ENCODE measurements at regions not wholly inside any gene's neighbourhood (a gene's known extent, or its start where the extent isn't known, plus 50 kb on each side); places are given as distances from the start of the nearest gene placed in this dataset.

DNA sequence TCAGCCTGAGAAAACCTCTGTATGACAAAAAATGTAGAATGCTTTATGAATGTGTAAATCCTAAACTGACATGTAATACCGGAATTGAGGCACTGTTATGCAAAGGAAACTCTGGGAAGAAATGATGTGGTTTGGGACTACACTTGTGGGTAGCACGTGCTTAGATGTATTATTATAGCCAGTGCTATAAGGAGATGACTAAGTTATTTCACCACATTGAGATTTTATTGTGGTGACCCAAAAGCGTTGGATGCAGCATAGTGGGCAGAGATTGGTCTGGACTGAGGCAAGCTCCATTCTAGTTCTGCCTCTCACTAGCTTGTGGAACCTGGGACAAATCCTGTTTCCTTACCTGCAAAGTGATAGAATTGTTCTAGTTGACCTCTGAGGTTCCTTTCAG, 172.2 kb downstream of the SNAPC1 start:
- intact Hi-C loops (cut with micrococcal nuclease): no loop called here
- ATAC-seq (no peak), DNase-seq (no peak)

DNA sequence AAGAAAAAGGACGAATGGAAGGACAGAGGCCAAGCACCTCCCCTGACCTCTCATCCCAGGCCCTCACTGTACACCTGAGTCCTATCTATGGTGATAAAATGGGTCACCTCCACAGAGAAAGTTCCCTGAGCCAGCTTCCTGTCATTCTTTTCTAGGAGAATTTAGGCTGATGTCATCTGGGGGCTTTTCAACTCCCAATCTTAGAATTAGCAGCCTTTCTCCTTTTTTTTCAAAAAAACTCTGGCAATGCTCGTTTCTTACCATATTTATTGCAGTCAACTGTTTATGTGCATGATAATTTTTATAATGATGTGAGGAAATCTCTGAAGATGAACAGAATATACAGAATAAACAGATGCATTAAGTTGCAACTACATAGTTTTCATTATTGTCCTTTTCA, 177.6 kb downstream of the SNAPC1 start:
- ATAC-seq (no peak), DNase-seq (no peak)
- intact Hi-C loops (cut with micrococcal nuclease): no loop called here

DNA sequence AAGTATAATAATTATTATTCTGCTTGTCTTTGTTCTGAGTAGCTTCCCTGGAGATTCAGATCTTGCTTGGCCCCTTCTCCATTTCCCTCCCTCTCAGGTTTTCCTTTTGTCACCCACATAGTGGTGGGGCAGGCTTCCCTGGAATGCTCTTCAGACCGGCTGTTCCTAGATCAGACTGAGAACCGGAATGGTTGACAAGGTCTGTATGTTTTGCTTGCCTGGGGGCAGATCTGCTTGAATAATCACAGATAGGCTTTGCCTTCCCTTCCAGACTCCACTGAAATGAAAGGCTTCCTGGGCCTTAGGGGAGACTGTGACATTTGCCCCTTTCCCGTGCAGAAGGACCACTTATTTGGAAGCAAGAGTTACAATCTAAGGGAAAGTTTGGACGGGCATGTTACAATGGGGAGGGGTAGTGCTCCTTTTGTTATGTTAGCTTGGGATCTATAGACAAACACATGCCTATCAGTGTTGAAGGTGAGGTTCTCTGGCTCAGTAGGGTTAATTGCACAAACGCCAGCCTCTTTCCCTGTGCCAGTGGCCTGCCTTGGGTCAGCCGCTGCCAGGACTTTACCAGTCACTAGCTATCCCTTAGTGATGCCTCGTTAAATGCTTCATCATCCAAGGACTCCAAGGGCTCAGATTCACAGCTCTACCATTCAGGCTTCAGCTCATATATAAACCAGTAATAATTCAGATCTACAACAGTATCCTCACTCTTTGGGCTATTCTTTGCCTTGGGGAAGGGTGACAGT, 178.6 kb downstream of the SNAPC1 start:
- ATAC-seq: no peak
- intact Hi-C loops (cut with micrococcal nuclease): no loop called here
- no peak for DNase-seq

DNA sequence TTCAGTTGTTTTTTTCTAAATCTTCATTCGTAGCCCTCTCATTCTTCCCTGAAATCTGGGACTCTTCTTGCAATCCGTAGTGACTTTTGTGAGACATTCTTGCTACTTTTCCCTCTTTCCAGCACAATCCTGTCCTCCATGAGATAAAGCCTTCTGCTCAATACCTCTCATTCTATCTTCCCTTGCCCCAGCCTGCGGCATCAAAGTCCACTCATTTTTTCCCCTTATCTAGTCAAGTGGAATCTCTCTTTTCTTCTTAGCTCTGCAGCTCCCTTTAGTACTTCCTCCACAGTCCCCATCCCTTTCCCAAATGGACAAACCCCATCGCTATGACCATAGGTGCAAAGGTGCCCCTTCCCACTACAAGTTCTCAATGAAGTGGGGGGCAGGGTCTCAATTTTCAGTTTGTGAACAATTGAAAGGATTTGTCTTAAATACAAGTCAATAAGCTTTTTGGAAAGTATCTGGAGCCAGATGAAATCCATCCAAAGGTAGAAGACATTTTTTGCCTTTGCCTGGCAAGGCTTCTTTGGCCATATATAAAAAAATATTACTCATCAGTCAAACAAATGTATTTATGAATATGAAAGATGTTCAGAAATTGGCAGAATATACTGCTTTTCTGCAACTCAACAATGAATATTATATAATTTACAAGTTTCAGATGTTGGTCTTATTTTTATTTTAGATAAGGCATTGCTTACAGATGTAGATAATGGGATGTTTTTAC, 179.4 kb downstream of the SNAPC1 start:
- ATAC-seq: no peak
- intact Hi-C loops (cut with micrococcal nuclease): no loop called here
- DNase-seq: no peak

DNA sequence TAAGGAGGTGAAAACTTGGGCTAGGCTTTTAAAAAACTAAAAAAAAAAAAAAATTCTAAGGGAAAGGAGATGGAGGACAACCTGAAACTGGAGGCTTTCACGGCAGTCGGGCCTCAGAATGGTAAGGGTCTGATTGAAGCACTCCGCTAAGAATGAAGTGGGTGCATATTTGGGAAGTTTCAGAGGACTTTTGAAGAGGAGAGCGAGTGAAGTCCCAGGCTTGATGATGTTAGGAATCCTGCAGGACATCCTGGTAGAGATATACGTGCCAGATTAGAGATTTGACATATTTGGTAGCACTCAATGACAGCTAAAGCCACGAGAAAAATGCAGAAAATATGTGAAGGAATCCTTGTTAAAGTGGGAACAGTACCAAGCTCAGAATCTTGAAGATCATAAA, 186.2 kb downstream of the SNAPC1 start:
- ATAC-seq: no peak
- DNase-seq: no peak
- intact Hi-C loops (cut with micrococcal nuclease): no loop called here

DNA sequence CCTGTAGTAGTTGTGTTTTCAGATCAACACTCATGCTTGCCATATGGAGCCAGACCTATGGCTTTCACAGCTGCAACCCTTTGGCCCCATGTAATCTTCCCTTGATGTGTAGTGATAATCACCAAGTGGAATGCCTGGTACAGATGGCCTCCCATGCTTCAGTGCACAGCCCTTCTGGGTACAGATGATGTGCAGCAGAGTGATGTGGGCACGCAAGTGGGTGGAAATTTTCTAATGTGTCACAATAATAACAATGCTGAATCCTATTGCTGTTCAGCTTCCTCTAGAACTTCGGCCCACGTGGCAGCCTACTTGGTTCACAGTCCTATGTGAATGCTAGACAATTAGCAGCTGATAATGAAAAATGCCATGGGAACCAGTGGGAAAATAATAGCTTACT, 188.1 kb downstream of the SNAPC1 start:
- DNase-seq (no peak), ATAC-seq (no peak)
- intact Hi-C loops (cut with micrococcal nuclease): no loop called here

DNA sequence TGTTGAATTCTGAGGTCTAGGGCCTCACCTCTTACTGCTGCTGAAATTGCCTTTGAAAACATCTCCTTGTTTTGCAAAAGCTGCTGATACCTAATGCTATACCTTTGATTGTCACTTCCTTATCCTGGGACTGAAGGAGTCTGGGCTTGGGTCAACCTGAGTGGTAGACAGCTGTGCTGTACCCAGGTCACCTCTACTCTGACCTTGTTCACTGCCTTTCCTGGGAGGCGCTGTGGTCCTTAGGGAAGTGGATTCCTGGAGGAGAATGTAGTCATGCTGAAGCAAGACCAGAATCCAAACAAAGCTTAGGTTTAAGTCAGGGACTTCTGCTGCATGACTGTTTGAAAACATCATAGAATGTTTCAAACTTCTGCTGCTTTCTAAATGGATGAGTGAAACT, 191.4 kb downstream of the SNAPC1 start:
- DNase-seq: no peak
- intact Hi-C loops (cut with micrococcal nuclease): no loop called here
- no peak for ATAC-seq

DNA sequence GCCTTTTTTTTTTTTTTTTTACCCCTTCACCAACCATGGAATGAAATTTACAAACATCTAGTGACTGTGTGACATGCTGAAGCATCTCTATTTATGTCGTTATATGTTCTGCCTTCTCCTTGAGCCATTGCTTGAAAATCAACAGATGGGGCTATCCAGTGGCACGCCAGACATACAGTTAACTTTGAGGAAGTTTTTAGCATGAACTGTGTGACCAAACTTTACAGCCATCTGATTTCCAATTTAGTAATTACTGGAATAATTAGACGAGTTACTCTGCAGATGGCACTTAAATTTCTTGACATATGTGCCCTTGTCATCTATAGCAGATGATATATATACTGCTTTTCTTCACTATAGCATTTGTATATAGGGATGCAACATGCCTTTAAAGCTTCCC, 192.1 kb downstream of the SNAPC1 start:
- ATAC-seq (no peak), DNase-seq (no peak)
- intact Hi-C loops (cut with micrococcal nuclease): no loop called here

DNA sequence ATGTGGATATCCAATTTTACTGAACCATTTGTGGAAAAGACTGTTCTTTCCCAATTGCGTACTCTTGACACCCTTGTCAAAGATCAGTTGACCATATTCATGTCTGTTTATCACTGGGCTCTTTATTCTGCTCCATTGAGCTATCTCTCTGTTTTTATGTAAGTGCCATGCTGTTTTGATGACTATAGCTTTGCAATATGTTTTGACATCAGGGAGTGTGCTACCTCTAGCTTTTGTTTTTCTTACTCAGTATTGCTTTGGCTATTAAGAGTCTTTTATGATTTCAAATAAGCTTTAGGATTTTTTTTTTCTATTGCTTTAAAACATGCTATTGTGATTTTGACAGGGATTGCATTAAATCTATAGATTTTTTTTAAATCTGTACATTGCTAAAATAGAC, 194.3 kb downstream of the SNAPC1 start:
- ATAC-seq (no peak), DNase-seq (no peak)
- intact Hi-C loops (cut with micrococcal nuclease): no loop called here

DNA sequence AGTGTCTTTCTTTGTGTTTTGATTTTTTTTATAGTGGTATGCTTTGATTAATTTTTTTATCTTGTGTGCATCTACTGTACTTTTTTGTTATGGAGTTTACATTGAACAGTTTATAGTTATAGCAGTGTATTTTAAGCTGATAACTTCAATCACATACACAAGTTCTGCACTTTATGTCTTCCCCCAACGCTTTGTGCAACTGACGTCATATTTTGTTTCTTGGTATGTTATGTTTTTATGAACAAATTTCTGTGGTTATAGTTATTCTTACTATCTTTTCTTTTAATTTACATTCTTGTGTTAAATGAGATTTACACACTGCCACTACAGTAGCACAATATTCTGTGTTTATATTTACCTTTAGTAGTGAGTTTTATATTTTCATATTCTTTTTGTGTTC, 197.1 kb downstream of the SNAPC1 start:
- DNase-seq (no peak), ATAC-seq (no peak)
- intact Hi-C loops (cut with micrococcal nuclease): no loop called here

DNA sequence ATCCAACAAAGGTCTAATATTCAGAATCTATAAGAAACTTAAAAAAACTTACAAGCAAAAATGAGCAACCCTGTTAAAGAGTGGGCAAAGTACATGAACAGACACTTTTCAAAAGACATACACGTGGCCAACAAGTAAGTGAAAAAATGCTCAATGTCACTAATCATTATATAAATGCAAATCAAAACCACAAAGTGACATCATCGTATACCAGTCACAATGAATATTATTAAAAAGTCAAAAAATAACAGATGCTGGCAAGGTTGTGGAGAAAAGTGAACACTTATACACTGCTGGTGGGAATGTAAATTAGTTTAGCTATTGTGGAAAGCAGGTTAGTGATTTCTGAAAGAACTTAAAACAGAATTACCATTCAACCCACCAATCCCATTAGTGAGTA, 199.1 kb downstream of the SNAPC1 start:
- intact Hi-C loops (cut with micrococcal nuclease): no loop called here
- no peak for DNase-seq
- no peak for ATAC-seq

DNA sequence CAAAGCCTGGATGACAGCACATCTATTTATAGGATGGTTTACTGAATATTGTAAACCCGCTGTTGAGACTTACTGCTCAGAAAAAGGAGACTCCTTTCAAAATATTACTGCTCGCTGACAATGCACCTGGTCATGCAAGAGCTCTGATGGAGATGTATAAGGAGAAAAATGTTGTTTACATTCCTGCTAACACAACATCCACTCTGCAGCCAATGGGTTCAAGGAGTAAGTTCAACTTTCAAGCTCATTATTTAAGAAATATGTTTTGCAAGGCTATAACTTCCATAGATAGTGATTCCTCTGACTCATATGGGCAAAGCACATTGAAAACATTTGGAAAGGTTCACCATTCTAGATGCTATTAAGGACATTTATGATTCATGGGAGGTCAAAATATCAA, 201.7 kb downstream of the SNAPC1 start:
- ATAC-seq (no peak), DNase-seq (no peak)
- intact Hi-C loops (cut with micrococcal nuclease): no loop called here

DNA sequence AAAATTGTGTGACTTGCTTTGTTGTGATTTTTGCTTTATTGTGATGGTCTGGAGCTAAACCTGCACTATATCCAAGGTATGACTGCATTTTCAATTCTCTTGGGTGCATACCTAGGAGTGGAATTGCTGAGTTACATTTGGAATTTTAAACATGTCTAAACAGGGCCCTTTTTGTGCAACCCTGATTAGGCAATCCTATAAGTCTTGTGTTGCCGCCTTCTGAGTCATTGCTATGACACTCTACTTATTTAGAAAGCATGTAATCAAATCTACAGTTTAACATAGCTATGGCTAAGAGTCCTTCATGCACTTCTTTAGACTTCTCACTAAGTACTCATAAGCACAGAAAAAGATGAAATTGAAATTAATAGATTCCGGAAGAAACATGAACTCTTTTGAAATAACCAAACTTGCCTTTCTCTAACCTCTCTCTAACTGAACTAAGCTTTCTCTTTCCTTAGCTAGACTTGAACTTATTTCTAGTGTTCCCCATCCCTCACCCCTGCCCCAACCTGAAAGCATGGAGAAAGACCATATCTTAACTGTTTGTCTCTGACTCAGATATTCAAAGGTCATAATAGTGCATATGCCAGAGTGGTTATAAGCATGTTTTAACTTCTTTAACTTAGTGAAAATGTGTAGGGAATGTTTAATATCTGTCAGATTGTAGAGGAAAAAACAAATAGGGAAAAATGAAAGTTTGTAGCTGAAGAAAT, 203.0 kb downstream of the SNAPC1 start:
- no peak for DNase-seq
- intact Hi-C loops (cut with micrococcal nuclease): no loop called here
- ATAC-seq: no peak

DNA sequence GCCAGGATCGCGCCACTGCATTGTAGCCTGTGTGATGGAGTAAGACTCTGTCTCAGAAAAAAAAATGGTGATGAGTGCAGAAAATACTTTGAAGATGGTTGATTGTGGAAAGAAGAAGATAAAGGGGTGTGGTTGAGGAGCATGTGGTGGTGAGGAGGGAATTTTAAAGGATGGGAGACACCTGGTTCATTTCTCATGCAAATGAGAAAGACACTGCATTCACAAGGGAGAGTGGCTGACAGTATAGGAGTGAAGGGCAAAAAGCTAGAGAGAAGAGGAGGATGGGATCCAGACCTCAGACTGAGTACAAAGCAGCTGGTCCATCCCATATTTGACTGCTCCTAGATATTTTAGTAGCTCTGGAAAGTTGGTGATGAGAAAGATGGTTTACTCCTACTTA, 206.0 kb downstream of the SNAPC1 start:
- ATAC-seq: no peak

DNA sequence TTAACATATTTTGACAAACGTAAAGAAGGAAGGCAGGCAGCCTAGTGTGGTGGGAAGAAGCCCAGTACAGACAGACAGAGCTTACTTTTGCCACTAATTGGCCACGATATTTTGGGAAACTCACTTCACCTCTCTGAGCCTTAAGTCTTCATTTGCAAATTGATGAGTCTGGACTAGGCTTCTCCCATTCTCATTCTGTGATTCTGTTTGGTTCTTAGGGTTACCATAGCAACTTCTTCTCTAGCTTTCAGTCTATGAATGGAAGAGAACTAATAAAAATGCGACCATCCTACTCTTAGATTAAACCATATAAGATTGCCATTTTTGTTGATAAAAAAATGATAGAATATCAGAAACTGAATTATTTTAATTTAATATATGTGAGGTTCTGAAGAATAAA, 210.5 kb downstream of the SNAPC1 start:
- intact Hi-C loops (cut with micrococcal nuclease): no loop called here
- no peak for ATAC-seq
- no peak for DNase-seq

More for the DNA sequence above, 206.0 kb downstream of the SNAPC1 start:
- no peak for DNase-seq
- intact Hi-C loops (cut with micrococcal nuclease): no loop called here

DNA sequence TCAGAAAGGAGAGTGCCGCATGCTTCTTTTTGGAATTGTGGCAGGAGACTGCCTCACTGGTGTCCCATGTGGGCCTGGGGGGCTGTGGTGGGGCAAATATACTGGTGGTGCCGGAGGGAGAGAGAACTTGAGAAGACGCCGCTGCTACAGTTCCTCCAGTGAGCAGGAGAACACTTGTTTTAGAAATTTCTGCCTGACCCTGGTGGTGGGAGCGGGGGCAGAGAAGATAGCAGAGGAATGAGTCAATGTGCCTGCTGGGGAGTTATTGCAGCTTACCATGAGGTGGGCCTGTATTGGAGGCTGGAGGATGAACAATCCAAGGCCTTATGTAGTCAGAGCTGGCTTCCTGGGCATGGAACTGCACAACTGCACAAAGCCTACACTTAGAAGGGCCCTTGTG, 211.8 kb downstream of the SNAPC1 start:
- DNase-seq (no peak), ATAC-seq (no peak)
- intact Hi-C loops (cut with micrococcal nuclease): no loop called here

DNA sequence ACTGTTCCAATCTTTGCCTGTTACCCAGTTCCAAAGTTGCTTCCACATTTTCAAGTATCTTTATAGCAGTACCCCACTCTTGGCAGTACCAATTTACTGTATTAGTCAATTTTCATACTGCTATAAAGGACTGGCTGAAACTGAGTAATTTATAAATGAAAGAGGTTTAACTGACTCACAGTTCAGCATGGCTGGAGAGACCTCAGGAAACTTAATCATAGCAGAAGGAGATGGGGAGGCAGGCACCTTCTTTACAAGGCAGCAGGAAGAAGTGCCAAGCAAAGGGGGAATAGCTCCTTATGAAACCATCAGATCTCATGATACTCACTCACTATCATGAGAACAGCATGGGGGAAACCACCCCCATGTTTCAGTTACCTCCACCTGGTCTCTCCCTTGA, 215.0 kb downstream of the SNAPC1 start:
- intact Hi-C loops (cut with micrococcal nuclease): no loop called here
- no peak for ATAC-seq
- no peak for DNase-seq

DNA sequence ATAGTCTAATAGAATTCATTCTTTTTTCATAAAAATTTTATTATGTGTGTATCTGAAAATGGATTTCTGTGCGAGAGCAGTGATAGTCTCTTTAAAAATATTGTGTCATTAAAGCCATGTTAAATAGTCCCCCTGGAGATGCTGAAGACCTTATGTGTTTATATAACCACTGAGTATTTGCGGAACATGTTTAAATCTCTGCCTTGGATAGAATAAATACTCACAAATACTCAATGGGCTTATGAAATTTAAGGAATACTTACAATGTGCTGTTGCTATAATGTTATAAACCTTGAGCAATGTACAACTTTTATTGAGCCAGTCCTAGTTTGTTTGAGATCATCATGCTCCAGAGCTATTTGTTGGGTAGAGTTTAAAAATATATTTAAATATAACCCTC, 226.0 kb downstream of the SNAPC1 start:
- ATAC-seq (no peak), DNase-seq (no peak)
- intact Hi-C loops (cut with micrococcal nuclease): no loop called here

DNA sequence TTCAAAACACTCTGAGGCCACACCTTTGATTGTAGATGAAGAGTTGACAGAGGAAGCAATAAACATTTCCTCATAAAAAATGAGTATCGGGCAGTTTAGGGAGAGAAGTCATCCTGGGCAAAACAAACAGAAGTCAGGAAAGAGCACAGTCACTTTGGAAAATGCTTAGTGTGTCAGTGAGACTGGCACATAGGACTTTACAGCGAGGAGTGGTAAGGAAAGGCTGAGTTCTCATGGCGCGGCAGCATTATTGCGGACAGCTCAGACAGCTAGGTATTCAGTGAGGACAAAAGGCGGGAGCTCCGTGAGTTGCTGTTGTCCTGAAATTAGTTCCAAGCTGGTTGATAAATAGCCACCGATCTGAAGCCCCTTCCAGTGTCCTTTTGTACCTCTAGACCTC, 229.9 kb downstream of the SNAPC1 start:
- no peak for DNase-seq
- intact Hi-C loops (cut with micrococcal nuclease): no loop called here
- ATAC-seq: no peak

DNA sequence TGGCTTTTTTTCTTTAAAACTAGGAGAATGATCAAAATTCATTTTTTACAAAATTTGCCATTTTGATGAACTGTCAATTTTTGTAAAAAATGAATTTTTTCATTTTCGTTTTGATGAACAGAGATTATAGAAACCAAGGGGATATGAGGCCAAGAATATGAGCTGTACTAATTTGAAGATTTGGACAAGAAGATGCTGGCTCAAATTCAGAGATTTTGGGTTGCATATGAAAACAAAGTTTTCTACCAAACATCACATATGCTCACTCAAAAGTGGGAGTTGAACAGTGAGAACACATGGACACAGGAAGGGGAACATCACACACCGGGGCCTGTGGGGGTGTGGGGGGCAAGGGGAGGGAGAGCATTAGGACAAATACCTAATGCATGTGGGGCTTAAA, 230.7 kb downstream of the SNAPC1 start:
- intact Hi-C loops (cut with micrococcal nuclease): no loop called here
- DNase-seq (no peak), ATAC-seq (no peak)

DNA sequence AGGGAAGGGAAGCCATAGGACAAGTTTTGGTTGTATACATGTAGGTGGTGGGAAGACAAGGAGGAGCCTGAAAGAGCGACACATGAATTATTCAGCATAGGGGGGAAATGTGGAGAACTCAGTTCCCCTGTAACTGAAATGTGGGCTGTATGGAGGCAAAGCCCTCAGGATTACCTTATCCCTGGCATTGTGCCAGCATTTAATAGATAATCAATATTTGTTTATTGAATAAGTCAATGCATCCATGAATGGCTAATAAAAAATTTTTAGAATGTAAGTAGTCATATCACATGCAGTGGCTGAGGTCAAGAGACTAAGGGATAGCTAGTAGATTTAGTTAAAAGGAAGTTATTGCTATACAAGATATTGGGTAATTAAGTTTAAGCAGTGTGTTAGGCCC, 232.4 kb downstream of the SNAPC1 start:
- DNase-seq (no peak), ATAC-seq (no peak)
- intact Hi-C loops (cut with micrococcal nuclease): no loop called here
